Caco-2 (cell line): ENCODE measurements at regions not wholly inside any gene's neighbourhood (a gene's known extent, or its start where the extent isn't known, plus 50 kb on each side); places are given as distances from the start of the nearest gene placed in this dataset.

ENCODE experiments used
- BruUV-seq: library from RNA; stranded (reverse); fragments of 400-500 nt; replicated peaks from 2 replicates; lab custom pipeline; 2021; lab: Mats Ljungman, UMichigan
- CTCF ChIA-PET: fragments of 300-600 bp; sonication (Branson Sonifier 250); formaldehyde crosslinking; loops from one replicate; lab custom pipeline; 2022; ENCODE audit warnings: antibody characterized with exemption; lab: Charles Lee
- POLR2A ChIA-PET: fragments of 300-600 bp; sonication (Branson Sonifier 250); formaldehyde crosslinking; loops from one replicate; lab custom pipeline; 2022; ENCODE audit warnings: antibody characterized with exemption; lab: Charles Lee
- DNase-seq, 2 experiments: peaks; one replicate each; pipeline versions ENCODE4 v3.0.0 to v3.0.0-alpha.2; 2020 to 2022
- H3K27me3 ChIP-seq: replicated peaks from 2 replicates; pipeline ENCODE4 v1.6.0; 2011; ENCODE audit warnings: low read length; ENCODE audit not compliant: control insufficient read depth, insufficient read depth
- H3K36me3 ChIP-seq: 2 replicates; pipeline ENCODE4 v1.5.1; 2011; ENCODE audit warnings: low read length; ENCODE audit not compliant: control insufficient read depth, insufficient read depth
- H3K4me1 ChIP-seq: fragments of 250-450 bp; sonication (Bioruptor Pico); 2 replicates; pipeline ENCODE4 v1.5.1; 2020; ENCODE audit warnings: mild to moderate bottlenecking
- H3K4me3 ChIP-seq: 2 replicates; pipeline ENCODE4 v1.5.1; 2011; ENCODE audit warnings: low read depth, mild to moderate bottlenecking, control low read depth, low read length
- H3K9me3 ChIP-seq: fragments of 250-450 bp; sonication (Bioruptor Pico); 2 replicates; pipeline ENCODE4 v1.5.1; 2020; ENCODE audit warnings: mild to moderate bottlenecking, moderate library complexity
- H3K27ac Mint-ChIP-seq: one replicate; pipeline ENCODE4 v1.8.0; 2022; ENCODE audit warnings: mixed read lengths; ENCODE audit not compliant: unreplicated experiment
- H3K27me3 Mint-ChIP-seq: one replicate; pipeline ENCODE4 v1.8.0; 2022; ENCODE audit warnings: mixed read lengths; ENCODE audit not compliant: insufficient read depth, unreplicated experiment
- H3K36me3 Mint-ChIP-seq: one replicate; pipeline ENCODE4 v1.8.0; 2022; ENCODE audit warnings: mild to moderate bottlenecking, mixed read lengths; ENCODE audit not compliant: insufficient read depth, unreplicated experiment
- H3K4me1 Mint-ChIP-seq: one replicate; pipeline ENCODE4 v1.8.0; 2022; ENCODE audit warnings: low read depth, mixed read lengths; ENCODE audit not compliant: unreplicated experiment
- H3K4me3 Mint-ChIP-seq: one replicate; pipeline ENCODE4 v1.8.0; 2022; ENCODE audit warnings: mild to moderate bottlenecking, moderate library complexity, mixed read lengths; ENCODE audit not compliant: unreplicated experiment
- H3K9me3 Mint-ChIP-seq: one replicate; pipeline ENCODE4 v1.8.0; 2022; ENCODE audit warnings: mixed read lengths; ENCODE audit not compliant: unreplicated experiment
- CTCF ChIP-seq, 2 experiments: fragments of 200-600 bp in 1 of 2; IDR thresholded peaks; 1 replicate in 1 of 2; 2 replicates in 1 of 2; pipeline versions ENCODE4 v1.5.1 to v1.8.0; 2011 to 2022; ENCODE audit warnings: antibody characterized with exemption in 1 of 2, control low read depth in 1 of 2, inconsistent platforms in 1 of 2, low read depth in 1 of 2, low read length in 1 of 2, mild to moderate bottlenecking in 1 of 2, moderate library complexity in 1 of 2; ENCODE audit not compliant: insufficient read depth in 1 of 2, severe bottlenecking in 1 of 2, unreplicated experiment in 1 of 2
- intact Hi-C: fragments of 100-400 bp; cut with micrococcal nuclease; formaldehyde crosslinking; loops from one replicate; pipeline ENCODE4 v1.10.0; 2022; ENCODE audit not compliant: unreplicated experiment

DNA sequence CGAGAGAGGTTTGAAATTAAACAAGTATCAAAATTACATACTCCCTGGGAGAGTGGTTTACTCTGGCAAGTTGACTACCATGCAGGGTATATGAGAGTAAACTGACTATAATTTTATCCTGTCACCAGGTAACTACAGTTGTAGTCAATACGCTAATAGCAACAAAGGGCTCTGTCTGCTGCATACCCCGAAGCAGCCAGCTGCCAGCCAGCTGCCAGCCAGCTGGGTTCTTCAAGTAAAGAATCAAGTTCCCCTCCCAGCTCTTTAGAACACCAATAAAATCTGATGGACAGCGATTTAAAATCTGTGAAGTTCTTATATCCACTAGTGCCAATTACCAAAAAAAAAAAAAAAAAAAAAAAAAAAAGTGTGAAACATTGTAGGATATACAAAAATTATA is 417.7 kb upstream of the CFAP20DC start:
- DNase-seq: no peak
- H3K9me3 ChIP-seq: no peaks in the 10 kb centered on the region
- H3K27me3 ChIP-seq: no peaks in the 10 kb centered on the region
- POLR2A ChIA-PET: no interaction called here
- no peaks in the 10 kb centered on the region for H3K4me1 ChIP-seq
- no peaks in the 10 kb centered on the region for H3K9me3 Mint-ChIP-seq
- no peak overlapping the region for H3K4me3 ChIP-seq
- H3K4me3 Mint-ChIP-seq: no peak overlapping the region
- no peaks in the 10 kb centered on the region for H3K36me3 ChIP-seq
- intact Hi-C loops: no loop called here
- no peaks in the 10 kb centered on the region for H3K36me3 Mint-ChIP-seq
- BruUV-seq: no TSS peak
- H3K27ac Mint-ChIP-seq: no peak overlapping the region
- CTCF ChIA-PET: no interaction called here
- H3K27me3 Mint-ChIP-seq: peaks cover 1% of the 10 kb centered on the region
- no peak for TF ChIP-seq CTCF (IDR thresholded peaks at IDR 0.05; ENCODE audit: insufficient read depth in 1 of 2, low read depth in 1 of 2, low read length in 1 of 2, severe bottlenecking in 1 of 2, unreplicated experiment in 1 of 2)
- H3K4me1 Mint-ChIP-seq: no peaks in the 10 kb centered on the region

GRCh38 chr3:59464187-59464586 is 414.4 kb upstream of the CFAP20DC start:
- CTCF ChIA-PET: no interaction called here
- no peaks in the 10 kb centered on the region for H3K27me3 Mint-ChIP-seq
- no peaks in the 10 kb centered on the region for H3K9me3 ChIP-seq
- H3K4me3 Mint-ChIP-seq: no peak overlapping the region
- H3K36me3 Mint-ChIP-seq: no peaks in the 10 kb centered on the region
- POLR2A ChIA-PET: no interaction called here
- H3K4me3 ChIP-seq: no peak overlapping the region
- H3K27me3 ChIP-seq: no peaks in the 10 kb centered on the region
- H3K36me3 ChIP-seq: no peaks in the 10 kb centered on the region
- intact Hi-C loops: no loop called here
- no peak overlapping the region for H3K27ac Mint-ChIP-seq
- no peak for TF ChIP-seq CTCF (IDR thresholded peaks at IDR 0.05; ENCODE audit: insufficient read depth in 1 of 2, low read depth in 1 of 2, low read length in 1 of 2, severe bottlenecking in 1 of 2, unreplicated experiment in 1 of 2)
- no TSS peak for BruUV-seq
- DNase-seq: no peak
- no peaks in the 10 kb centered on the region for H3K4me1 ChIP-seq
- no peaks in the 10 kb centered on the region for H3K9me3 Mint-ChIP-seq
- no peaks in the 10 kb centered on the region for H3K4me1 Mint-ChIP-seq

GRCh38 chr3:59463253-59463652 is 413.4 kb upstream of the CFAP20DC start:
- no peak overlapping the region for H3K27ac Mint-ChIP-seq
- H3K9me3 ChIP-seq: no peaks in the 10 kb centered on the region
- H3K36me3 ChIP-seq: no peaks in the 10 kb centered on the region
- no peak for DNase-seq
- no peak for TF ChIP-seq CTCF (IDR thresholded peaks at IDR 0.05; ENCODE audit: insufficient read depth in 1 of 2, low read depth in 1 of 2, low read length in 1 of 2, severe bottlenecking in 1 of 2, unreplicated experiment in 1 of 2)
- no peak overlapping the region for H3K4me3 ChIP-seq
- no peaks in the 10 kb centered on the region for H3K27me3 ChIP-seq
- no peak overlapping the region for H3K4me3 Mint-ChIP-seq
- POLR2A ChIA-PET: no interaction called here
- no peaks in the 10 kb centered on the region for H3K4me1 ChIP-seq
- CTCF ChIA-PET: no interaction called here
- H3K36me3 Mint-ChIP-seq: no peaks in the 10 kb centered on the region
- no peaks in the 10 kb centered on the region for H3K9me3 Mint-ChIP-seq
- BruUV-seq: no TSS peak
- intact Hi-C loops: no loop called here
- peaks cover 2% of the 10 kb centered on the region for H3K27me3 Mint-ChIP-seq
- H3K4me1 Mint-ChIP-seq: no peaks in the 10 kb centered on the region
